ENCODE measurements at regions not wholly inside any gene's neighbourhood (a gene's known extent, or its start where the extent isn't known, plus 50 kb on each side); places are given as distances from the start of the nearest gene placed in this dataset.
"Not testable (repeated sequence)": the region's sequence is repeated elsewhere in the genome, so short reads cannot be mapped to it uniquely, and the experiment has no call there.

DNA sequence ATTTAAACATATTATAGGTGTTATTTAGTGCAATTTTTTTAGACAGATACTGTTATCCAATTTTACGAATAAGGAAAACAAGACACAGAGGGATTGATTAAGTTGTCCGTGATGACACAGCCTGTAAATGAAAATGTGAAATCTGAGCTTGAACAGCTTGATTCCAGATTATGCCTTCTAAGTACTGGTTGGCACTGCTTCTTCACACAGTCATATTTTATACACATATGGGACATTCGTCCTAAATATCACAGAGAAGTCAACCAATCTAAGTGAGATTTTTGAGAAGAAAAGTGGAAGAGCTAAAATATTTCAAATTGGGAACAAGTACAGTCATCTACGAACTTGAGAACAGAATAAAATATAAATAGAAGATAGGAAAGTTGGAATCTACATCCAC, 756.3 kb downstream of the BCKDHB start:
- DNase-seq, result no peak

DNA sequence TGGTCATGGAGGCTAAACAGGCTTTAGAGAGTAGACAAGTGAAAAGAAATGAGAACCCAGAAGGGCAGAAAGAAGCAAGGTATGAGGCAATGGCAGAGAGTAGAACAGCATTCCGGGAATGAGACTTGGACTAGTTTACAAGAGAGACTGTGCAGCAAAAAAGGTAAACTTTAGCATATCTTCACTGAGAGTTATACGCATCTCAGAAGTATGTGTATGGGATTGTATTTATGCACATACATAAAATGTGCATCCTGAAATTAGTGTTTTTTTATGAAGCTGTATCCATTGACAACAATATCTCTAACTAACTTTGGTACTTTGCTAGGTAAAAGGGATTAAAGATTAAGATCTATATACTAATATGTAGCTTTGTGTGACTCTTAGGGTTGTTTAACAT, 753.6 kb downstream of the BCKDHB start:
- no peak for DNase-seq

DNA sequence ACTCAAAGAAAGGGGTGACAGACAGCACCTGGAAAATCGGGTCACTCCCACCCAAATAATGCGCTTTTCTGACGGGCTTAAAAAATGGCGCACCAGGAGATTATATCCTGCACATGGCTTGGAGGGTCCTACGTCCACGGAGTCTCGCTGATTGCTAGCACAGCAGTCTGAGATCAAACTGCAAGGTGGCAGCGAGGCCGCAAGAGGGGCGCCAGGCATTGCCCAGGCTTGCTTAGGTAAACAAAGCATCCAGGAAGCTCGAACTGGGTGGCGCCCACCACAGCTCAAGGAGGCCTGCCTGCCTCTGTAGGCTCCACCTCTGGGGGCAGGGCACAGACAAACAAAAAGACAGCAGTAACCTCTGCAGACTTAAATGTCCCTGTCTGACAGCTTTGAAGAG, 741.5 kb downstream of the BCKDHB start:
- DNase-seq, result not testable (repeated sequence)

DNA sequence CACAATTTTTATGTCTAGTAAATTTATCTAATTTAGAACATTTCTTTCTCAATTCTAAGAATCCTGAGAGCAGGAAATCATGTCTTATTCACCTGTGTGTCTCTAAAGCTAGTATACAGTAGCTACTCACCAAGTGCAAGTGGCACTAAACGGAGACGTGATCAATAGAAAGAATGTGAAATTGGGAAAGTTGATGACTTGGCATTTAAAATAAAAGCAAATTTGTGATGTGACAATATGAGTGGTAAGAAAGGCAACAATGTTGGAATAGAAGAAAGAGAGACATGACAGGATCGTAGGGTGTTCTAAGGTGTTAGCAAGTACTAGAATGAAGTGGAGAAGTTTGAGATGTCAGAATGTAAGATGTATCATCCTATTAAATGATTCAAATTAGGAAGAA, 725.9 kb downstream of the BCKDHB start:
- DNase-seq, result no peak

DNA sequence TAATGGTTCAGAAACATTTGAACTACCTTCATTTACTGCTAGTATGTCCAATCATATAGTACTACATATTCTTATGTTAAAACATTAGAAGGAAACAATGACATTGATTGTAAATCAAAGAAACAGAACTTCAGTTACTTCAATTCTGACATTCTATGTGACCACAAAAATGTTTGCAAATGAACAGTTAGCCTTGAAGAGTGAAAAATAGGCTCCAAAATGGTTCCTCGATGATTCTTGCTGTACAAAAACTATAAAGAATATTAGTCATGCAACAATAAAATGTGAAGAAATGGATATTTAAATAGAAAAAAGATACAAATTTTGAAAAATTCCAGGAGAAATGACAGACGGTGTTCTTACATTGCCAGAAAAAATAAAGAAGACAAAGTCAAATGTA, 686.9 kb downstream of the BCKDHB start:
- no peak for DNase-seq

DNA sequence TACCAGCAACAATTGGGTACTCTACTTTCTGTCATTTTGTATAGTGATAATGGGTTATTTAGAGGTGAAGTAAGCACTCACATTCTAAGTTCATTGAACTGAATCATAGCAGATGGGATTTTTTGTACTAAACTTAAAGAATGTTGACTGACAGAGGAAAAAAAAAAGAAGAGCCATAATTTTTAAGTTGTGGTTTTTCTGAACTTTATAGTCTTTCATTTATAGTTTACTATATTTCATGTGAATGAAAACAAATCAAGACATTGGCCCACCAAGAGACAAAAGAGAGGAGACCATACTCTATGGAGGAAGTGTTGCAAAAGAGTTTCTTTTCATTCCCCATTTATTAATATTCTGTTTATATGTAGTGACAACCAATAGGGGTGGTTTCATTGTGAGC, 685.7 kb downstream of the BCKDHB start:
- DNase-seq, result no peak

- no peak for DNase-seq
These were observed 683.6 kb downstream of the BCKDHB start for GRCh38 chr6:80789912-80790570.

- DNase-seq, result not testable (repeated sequence)
These were observed 676.8 kb downstream of the BCKDHB start for GRCh38 chr6:80783271-80783670.

DNA sequence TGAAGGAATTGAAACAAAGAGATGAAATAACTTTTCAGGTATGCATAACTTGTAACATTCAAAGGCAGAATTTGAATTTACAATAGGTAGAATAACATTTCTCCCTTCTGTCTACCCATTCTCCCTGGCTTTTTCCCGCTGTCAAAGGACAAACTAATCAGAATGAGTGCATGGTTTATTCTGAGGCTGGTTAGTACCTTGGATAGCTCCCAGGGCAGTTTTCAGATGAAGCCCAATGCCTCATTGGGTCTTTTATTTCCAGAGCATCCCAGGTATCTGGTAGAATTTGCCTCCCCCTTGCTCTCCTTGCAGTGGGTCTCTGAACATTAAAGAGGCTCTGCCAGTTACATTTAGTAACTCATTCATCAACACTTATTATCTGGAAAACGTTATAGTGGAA, 665.5 kb downstream of the BCKDHB start:
- peak; percentile 35 for DNase-seq

DNA sequence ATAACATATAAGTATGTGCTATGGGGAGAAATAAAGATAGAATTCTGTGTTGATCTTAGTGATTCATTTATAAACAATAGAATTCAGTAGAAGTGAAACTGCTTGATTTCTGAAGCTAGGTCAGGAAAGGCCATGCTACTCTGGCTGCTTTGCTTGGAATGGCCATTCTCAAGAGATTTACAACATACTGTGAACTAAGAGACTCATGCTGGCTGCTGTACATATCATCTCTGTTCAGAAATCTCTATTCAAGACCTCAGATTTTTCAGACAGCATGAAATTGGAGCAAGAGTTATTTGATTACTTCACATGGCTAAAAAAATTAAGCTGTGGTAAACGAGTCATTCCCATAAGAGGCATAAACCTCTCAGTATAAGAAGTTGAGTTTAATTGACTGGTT, 662.6 kb downstream of the BCKDHB start:
- no peak for DNase-seq

DNA sequence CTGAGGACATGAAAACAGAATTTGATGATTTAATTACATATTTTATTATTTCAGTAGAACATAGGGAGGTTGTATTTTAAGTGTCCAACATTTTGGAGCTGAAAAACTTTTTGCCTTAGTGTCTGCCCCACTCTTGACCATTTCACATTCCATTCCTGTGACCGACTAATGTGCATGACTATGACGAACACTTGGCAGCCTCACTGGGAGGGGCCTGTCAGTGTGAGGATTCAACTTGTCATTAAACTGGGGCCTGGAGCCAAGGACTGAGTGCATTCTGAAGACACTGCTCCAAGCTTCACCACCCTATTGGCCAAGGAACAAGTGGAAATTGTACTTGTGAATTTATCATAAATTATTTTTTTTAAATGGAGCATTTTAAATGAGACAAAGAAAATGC, 661.3 kb downstream of the BCKDHB start:
- DNase-seq, result no peak

DNA sequence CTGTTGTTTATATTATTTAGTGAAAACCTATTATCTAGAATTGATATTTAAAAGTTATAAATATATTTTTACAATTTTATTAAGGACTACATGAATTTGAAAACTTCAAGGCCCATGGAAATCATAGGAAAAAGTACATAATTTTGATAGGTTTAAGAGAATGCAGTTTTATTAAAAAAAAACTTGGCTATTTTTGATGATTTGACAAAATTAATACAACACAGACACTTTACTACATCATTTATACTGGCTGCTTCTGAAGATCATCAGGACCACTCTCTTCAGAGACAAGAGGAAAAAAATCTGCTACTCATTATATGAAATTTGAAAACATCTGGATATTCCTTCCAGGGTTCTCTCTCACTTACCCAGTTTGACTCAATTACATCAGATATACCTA, 637.7 kb downstream of the BCKDHB start:
- no peak for DNase-seq

DNA sequence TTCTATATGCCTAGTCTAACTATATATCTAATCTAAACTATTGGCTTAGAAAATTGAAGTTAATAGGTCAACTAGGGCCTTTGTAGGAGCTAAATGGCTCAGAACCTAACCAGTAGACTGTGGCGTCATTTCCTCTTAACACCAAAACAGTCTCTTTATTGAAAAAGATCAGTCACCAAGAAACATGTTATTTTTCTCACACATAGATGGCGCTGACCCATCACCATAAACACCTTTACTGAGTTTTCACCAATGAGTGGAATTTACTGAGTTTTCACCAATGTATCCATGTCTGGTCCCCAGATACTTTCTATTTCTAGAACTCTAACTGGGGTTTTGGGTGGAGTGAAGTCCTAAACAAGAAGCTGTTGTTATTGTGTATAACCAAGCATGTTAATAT, 636.0 kb downstream of the BCKDHB start:
- DNase-seq, result peak; percentile 73

DNA sequence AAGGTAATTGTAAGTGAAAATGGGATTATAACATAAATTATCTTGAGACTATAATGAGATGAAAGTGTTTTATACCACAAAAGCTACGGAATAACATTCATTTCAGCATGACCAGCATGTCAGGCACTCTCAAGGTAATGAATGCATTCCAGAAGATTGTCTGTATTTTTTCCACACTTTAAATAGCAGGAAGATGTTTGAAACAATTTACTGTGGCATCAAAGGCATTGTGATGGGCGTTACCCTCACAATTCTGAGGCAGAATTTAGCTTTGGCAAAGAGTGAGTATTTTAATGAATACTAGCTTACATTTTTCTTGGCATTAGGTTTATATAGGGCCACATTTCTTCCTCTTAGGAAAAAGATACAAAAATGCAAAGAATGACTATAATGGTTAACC, 627.2 kb downstream of the BCKDHB start:
- DNase-seq, result no peak

DNA sequence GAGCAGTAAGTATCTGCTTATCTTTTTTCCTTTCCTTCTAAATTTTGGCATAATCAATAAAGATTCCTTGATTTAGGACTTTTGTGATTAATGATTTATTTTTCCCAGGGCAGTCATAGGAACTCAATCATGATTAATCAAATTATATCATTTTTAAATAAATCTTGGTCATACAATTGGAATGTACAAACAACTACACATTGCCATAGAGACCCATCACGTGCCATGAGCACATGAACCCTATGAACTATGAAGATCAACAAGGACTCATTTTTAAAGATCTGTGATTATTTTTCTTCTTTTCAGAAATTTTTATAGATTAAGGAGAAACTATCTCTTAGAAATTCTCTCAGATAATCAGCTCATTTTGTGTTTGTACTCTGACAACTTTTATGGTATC, 622.4 kb downstream of the BCKDHB start:
- no peak for DNase-seq

DNA sequence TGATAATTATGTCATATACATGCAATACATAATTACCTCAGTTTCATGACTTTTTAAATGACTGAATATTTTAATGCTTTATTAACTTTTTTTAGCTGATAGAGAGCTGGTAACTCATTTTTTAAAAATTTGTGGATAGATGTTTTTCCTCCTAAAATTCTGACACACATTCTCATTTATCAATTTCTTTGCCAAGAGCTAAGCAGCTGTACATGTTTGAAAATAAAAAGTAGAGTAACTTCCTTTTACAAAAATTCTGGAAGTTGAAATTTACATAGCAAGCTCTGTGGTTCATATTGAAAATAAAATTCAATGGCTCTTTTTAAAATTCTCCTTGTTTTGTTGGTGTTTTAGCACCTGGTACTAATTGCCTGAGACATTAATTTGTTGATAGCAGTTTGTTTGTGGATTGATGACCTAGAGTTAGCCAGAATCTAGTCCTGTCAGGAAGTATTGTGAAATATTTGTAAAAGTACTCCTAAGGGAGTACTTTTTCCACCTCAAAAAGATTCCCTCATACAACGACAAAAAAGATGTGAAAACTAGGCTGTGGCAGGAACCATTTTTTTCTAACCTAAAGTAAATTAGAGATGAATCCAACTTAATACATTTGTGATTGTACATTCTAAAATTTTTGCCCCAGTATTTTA, 621.8 kb downstream of the BCKDHB start:
- no peak for DNase-seq

DNA sequence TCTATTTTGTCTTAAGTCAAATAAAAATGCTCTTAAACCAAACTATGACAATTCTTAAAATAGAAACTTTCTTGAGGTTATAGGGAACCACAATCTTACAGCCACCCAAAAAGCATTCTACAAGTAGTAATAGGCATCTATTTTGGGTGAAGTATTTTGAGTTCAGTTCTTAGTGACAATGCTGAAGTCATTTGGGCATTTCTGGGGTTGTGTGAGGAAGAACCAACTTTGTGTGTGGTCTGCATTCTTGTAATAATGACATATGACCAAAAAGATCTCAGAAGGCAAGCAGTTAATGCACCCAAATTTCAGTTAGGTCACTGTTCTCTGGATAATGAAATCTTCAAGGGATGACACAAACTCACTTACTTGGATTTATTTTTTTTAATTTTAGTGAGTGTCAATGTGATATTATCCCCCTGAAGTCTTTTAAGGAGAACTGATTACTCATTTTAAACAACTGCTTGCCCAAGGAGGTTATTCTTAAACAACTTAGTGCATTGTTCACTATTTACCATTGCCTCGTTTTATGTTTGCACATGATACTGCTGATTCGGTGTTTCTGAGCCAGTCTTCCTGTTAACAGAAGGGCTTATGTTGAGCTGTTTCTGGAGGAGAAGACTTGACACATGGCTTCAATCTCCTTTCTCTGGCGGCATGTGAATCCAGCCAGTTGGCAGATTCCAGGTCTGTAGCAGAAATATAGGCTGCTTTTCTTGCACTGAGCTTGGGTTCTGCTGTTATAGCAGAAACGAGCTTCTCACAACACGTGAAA, 618.9 kb downstream of the BCKDHB start:
- DNase-seq, result peak; percentile 38

DNA sequence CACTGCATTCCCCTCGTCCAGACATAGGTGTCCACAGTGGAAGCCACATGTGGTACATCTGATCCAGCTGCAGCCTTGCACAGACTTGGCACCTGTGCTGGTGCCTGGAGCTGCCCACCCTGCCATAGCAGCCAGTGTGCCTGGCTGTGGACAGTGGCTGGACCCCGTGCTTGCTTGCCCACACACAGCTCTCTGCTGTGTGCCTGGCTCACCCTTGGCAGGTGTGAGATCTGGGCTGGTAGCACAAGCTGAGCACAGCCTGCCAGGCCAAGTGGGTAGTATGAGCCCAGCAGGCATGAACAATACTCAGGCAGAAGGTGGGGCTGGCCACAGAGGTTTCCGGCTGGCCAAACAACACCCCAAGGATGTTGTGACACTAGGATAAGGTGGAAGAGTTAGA, 614.4 kb downstream of the BCKDHB start:
- DNase-seq, result no peak

- DNase-seq, result no peak
These were observed 608.0 kb downstream of the BCKDHB start for GRCh38 chr6:80714513-80714912.

DNA sequence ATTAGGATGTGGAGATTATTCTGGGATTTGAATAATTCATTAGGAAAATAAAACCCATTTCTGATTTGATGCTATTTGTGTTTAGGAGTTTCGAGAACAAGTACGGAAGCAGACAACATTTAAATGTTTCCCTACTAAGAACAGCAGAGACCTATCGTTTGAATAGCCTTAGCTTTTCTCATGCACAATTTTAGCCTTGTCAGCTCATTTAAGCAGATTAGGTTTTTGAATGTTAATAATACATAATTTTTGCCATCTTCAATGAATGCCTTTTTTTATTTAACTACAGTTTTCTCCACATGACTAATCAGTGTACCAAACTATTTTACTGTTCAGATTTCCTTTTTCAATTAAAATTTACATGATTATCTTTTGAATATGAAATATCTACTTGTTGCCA, 592.0 kb downstream of the BCKDHB start:
- DNase-seq, result no peak

DNA sequence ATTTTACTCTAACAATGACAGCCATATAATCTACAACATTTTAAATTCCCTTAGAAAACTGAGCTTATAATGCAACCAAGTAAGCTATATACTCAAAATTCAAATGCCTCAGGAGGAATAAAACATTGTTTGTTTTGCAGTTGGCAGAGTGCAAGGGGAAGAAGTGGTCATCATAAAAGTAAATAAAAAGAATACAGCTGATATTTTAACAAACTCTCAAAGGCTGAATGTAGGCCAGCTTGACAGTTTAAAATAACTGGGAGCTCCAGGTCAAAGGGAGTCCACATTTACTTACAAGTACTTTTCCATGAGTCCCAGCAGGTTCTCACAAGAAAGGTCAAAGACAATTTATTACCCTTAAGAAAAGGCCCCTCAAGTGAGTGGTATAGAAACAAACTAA, 589.8 kb downstream of the BCKDHB start:
- DNase-seq, result no peak

DNA sequence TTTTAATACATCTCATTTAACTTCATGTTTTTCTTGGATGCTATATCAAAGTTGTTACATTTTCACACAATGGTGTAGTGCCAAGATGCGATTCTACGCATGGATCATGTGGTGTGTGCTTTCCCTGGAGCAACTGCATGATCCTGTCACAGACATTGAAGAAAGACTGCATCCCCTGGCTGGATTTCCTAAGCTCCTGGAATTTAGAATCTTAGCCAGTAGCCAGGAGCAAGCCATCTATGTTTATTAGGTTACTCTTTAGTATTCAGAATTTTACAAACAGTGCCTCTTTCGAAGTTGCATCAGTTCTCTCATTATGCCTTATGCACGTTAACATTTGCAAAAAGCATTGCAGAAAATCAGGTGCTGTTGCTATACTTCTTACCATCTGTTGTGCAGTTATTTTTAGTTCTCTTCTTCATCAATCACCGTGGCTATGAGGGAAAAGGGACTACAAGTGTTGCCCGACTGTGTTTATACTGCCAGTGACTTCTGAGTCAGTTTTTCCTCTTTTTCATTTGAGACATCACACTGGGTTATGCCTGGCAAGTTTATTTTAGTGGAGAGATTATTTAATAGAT, 584.2 kb downstream of the BCKDHB start:
- no peak for DNase-seq

GRCh38 chr6:80689716-80690395, 583.4 kb downstream of the BCKDHB start:
- DNase-seq, result peak; percentile 62

Data from OCI-M1 (cell line).